Coronary artery (tissue), 2 donors: ENCODE measurements at regions not wholly inside any gene's neighbourhood (a gene's known extent, or its start where the extent isn't known, plus 50 kb on each side); places are given as distances from the start of the nearest gene placed in this dataset.

Experiments
- DNase-seq: peaks from one replicate; pipeline ENCODE4 v3.0.0-alpha.2; 2017; ENCODE audit warnings: low spot score
- H3K27ac ChIP-seq, 2 donors: fragments of 200-600 bp; sonication (generic); one replicate each; pipeline ENCODE4 v1.5.1; 2016 to 2019
- H3K4me3 ChIP-seq: fragments of 200-600 bp; sonication (generic); 2 replicates; pipeline ENCODE4 v1.5.1; 2016; ENCODE audit warnings: mild to moderate bottlenecking, moderate library complexity
- CTCF ChIP-seq: fragments of 200-600 bp; sonication (generic); IDR thresholded peaks from one replicate; pipeline ENCODE4 v1.5.1; 2019; ENCODE audit warnings: antibody characterized with exemption

- no peak for TF ChIP-seq CTCF
- no peak for DNase-seq
- H3K27ac ChIP-seq = no peak overlapping the region
- no peak overlapping the region for H3K4me3 ChIP-seq
Measured at GRCh38 chr5:27797220-27797619, 758.8 kb upstream of the CDH9 start.

GRCh38 chr5:27788184-27788583 lies 749.8 kb upstream of the CDH9 start:
- DNase-seq = no peak
- no peak for TF ChIP-seq CTCF
- H3K4me3 ChIP-seq = no peak overlapping the region
- no peak overlapping the region for H3K27ac ChIP-seq

GRCh38 chr5:27784317-27784716 lies 745.9 kb upstream of the CDH9 start:
- no peak for TF ChIP-seq CTCF
- no peak overlapping the region for H3K4me3 ChIP-seq
- no peak overlapping the region for H3K27ac ChIP-seq
- DNase-seq = no peak

GRCh38 chr5:27778121-27778520 lies 739.7 kb upstream of the CDH9 start:
- no peak overlapping the region for H3K27ac ChIP-seq
- no peak overlapping the region for H3K4me3 ChIP-seq
- no peak for DNase-seq
- no peak for TF ChIP-seq CTCF

GRCh38 chr5:27773636-27774035 lies 735.2 kb upstream of the CDH9 start:
- Histone ChIP-seq H3K4me3 (no peak overlapping the region), H3K27ac (no peak overlapping the region)
- DNase-seq = no peak
- no peak for TF ChIP-seq CTCF

GRCh38 chr5:27773166-27773565 lies 734.8 kb upstream of the CDH9 start:
- no peak for TF ChIP-seq CTCF
- DNase-seq = no peak
- Histone ChIP-seq H3K27ac (no peak overlapping the region), H3K4me3 (no peak overlapping the region)

- H3K27ac ChIP-seq = no peak overlapping the region
- DNase-seq = no peak
- H3K4me3 ChIP-seq = no peak overlapping the region
- TF ChIP-seq CTCF = no peak
Measured at GRCh38 chr5:27769748-27770402, 731.5 kb upstream of the CDH9 start.
